Endothelial cell (in vitro differentiated cells): ENCODE measurements at regions not wholly inside any gene's neighbourhood (a gene's known extent, or its start where the extent isn't known, plus 50 kb on each side); places are given as distances from the start of the nearest gene placed in this dataset.

Experiments used
- DNase-seq: peaks from one replicate; pipeline ENCODE4 v3.0.0; 2021; ENCODE audit warnings: low spot score
- H3K27ac Mint-ChIP-seq: one replicate; pipeline ENCODE4 v1.8.0; 2021; ENCODE audit warnings: mixed read lengths, inconsistent platforms; ENCODE audit not compliant: unreplicated experiment
- H3K27me3 Mint-ChIP-seq: one replicate; pipeline ENCODE4 v1.8.0; 2021; ENCODE audit warnings: mild to moderate bottlenecking, moderate library complexity, mixed read lengths, inconsistent platforms; ENCODE audit not compliant: unreplicated experiment
- H3K36me3 Mint-ChIP-seq: one replicate; pipeline ENCODE4 v1.8.0; 2021; ENCODE audit warnings: mild to moderate bottlenecking, low read depth, mixed read lengths, inconsistent platforms; ENCODE audit not compliant: unreplicated experiment
- H3K4me1 Mint-ChIP-seq: one replicate; pipeline ENCODE4 v1.8.0; 2021; ENCODE audit warnings: mild to moderate bottlenecking, mixed read lengths, inconsistent platforms; ENCODE audit not compliant: unreplicated experiment
- H3K4me3 Mint-ChIP-seq: one replicate; pipeline ENCODE4 v1.8.0; 2021; ENCODE audit warnings: mild to moderate bottlenecking, mixed read lengths, inconsistent platforms; ENCODE audit not compliant: unreplicated experiment
- H3K9me3 Mint-ChIP-seq: one replicate; pipeline ENCODE4 v1.8.0; 2021; ENCODE audit warnings: mixed read lengths, inconsistent platforms; ENCODE audit not compliant: unreplicated experiment
- TF ChIP-seq, protein P1 (sequence below): fragments of 200-600 bp; sonication (generic); IDR thresholded peaks from one replicate; pipeline ENCODE4 v1.5.0; 2021; ENCODE audit warnings: antibody characterized with exemption; ENCODE audit not compliant: unreplicated experiment

DNA sequence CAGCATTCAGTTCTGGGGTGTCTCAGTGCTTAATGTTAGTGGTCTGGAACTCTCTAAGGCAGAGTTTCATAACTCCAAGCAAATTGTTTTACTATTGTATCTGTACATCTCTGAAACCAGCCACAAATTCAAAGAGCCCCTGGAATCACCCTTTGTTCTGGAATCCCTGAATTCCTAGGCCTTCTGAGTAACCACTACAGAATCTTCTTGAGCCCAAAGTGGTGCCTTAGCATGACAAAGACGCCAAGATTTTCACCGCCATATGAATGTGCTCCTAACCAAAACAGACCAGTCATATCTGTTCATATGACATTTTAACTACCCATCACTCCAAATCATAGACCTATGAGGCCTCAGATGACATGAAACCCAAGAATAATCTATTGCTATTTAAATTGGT is 668.1 kb downstream of the EPHA4 start:
- H3K36me3 Mint-ChIP-seq, result no peaks in the 10 kb centered on the region

DNA sequence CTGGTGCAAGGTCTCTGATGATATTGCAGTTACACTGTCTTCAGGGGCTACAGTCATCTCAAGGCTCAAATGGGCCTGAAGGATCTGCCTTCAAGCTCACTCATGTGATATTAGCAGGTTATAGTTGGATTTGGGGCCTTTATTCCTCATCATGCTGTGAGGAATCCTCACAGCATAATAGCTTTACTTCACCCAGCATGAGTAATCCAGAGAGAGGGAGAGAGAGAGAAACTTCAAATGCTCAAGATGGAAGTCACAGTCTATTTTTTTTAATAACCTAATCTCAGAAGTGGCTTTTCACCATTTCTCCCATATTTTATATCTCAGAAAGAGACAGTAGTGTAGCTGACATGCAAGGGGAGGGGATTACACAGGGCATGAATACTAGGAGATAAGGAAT is 658.7 kb downstream of the EPHA4 start:
- no peak overlapping the region for H3K27ac Mint-ChIP-seq
- no peaks in the 10 kb centered on the region for H3K4me1 Mint-ChIP-seq
- TF ChIP-seq, protein P1, sequence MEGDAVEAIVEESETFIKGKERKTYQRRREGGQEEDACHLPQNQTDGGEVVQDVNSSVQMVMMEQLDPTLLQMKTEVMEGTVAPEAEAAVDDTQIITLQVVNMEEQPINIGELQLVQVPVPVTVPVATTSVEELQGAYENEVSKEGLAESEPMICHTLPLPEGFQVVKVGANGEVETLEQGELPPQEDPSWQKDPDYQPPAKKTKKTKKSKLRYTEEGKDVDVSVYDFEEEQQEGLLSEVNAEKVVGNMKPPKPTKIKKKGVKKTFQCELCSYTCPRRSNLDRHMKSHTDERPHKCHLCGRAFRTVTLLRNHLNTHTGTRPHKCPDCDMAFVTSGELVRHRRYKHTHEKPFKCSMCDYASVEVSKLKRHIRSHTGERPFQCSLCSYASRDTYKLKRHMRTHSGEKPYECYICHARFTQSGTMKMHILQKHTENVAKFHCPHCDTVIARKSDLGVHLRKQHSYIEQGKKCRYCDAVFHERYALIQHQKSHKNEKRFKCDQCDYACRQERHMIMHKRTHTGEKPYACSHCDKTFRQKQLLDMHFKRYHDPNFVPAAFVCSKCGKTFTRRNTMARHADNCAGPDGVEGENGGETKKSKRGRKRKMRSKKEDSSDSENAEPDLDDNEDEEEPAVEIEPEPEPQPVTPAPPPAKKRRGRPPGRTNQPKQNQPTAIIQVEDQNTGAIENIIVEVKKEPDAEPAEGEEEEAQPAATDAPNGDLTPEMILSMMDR, result no peak
- no peak for DNase-seq
- no peaks in the 10 kb centered on the region for H3K27me3 Mint-ChIP-seq
- no peaks in the 10 kb centered on the region for H3K36me3 Mint-ChIP-seq
- no peak overlapping the region for H3K4me3 Mint-ChIP-seq
- H3K9me3 Mint-ChIP-seq, result no peaks in the 10 kb centered on the region

More for the DNA sequence above, 668.1 kb downstream of the EPHA4 start:
- H3K9me3 Mint-ChIP-seq, result no peaks in the 10 kb centered on the region
- no peak overlapping the region for H3K4me3 Mint-ChIP-seq
- DNase-seq, result no peak
- no peaks in the 10 kb centered on the region for H3K4me1 Mint-ChIP-seq
- no peaks in the 10 kb centered on the region for H3K27me3 Mint-ChIP-seq
- TF ChIP-seq, protein P1, result no peak
- H3K27ac Mint-ChIP-seq, result no peak overlapping the region

DNA sequence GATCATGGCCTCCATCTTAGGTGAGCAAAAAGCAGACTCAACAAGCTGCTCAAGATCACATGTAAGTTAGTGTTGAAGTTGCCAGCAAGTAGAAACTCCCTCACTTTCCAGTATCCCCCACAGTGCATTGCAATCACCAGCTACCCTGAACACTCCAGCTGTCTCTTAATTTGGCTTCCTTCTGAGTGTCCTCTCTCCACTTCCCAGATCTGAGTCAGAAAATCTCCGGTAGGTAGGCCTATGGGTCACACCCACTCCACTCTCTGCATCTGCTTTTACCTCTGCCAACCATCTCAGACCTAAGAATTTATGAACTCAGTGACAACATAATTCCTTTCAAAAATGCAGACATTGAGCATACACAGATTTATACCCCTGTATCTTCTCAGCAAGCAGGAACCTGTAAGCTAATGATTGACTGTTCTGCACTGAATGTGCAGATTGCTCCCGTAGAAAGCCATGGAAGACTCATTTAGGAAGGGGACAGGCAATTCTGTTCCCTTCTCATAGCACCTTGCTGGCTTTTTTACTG is 656.9 kb downstream of the EPHA4 start:
- TF ChIP-seq, protein P1, result no peak
- Mint-ChIP-seq H3K4me3 (no peak overlapping the region), H3K27ac (no peak overlapping the region)

DNA sequence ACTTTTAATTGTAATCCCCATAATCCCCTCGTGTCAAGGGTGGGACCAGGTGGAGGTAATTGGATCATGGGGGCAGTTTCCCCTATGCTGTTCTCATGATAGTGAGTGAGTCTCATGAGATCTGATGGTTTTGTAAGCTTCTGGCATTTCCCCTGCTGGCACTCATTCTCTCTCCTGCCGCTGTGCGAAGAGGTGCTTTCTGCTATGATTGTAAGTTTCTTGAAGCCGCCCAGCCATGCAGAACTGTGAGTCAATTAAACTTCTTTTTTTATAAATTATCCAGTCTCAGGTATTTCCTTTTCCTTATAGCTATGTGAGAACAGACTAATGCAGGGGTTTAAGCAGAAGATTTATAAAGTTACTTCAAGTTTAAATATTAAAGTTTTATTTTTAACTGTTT is 655.2 kb downstream of the EPHA4 start:
- Mint-ChIP-seq H3K36me3 (no peaks in the 10 kb centered on the region), H3K4me1 (no peaks in the 10 kb centered on the region), H3K9me3 (no peaks in the 10 kb centered on the region), H3K27ac (no peak overlapping the region), H3K4me3 (no peak overlapping the region), H3K27me3 (no peaks in the 10 kb centered on the region)
- TF ChIP-seq, protein P1, result no peak
- no peak for DNase-seq

More for the DNA sequence above, 656.9 kb downstream of the EPHA4 start:
- no peaks in the 10 kb centered on the region for H3K9me3 Mint-ChIP-seq
- H3K36me3 Mint-ChIP-seq, result no peaks in the 10 kb centered on the region
- H3K4me1 Mint-ChIP-seq, result no peaks in the 10 kb centered on the region
- H3K27me3 Mint-ChIP-seq, result no peaks in the 10 kb centered on the region
- DNase-seq, result no peak

DNA sequence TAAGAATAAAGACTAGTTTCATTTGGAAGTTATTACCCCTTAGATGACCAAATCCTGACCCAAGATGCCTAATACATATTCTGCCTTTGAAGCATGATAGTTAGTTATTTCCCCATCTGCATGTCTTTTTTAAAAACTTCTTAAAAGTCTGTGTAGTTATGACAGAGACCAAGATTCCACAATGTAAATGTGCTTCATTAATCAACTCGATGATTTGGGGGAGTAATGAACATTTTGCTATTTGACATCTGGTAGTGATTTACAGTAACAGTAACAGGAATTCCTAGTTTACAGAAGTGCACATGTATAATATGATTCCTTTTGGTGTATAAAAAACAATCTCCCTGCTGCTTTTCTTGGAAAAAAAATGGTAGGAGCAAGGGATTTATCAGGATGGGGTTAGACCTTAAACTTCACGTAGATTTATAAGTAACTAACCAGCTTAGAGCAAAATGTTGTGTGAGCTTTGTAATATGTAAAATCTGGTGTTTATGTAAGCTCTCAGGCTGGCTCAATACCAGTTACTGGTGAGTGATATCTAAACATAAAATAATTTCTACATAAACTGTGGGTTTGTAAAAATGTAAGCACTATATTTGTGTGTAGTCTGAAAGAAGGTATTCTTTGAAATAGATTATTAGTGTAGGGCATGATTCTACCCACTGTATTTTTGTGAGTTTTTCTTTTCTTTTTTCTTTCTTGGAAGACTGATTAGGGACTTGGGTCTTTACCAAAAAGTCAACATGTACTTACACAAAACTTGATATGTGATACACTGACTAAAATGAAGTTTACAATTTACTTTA is 641.6 kb downstream of the EPHA4 start:
- Mint-ChIP-seq H3K4me1 (no peaks in the 10 kb centered on the region), H3K27me3 (peaks cover 3% of the 10 kb centered on the region), H3K9me3 (peaks cover 16% of the 10 kb centered on the region), H3K4me3 (no peak overlapping the region), H3K27ac (no peak overlapping the region), H3K36me3 (peaks cover 38% of the 10 kb centered on the region)
- TF ChIP-seq, protein P1, result no peak
- DNase-seq, result no peak
